Transverse colon (tissue), 4 donors: ENCODE measurements at regions not wholly inside any gene's neighbourhood (a gene's known extent, or its start where the extent isn't known, plus 50 kb on each side); places are given as distances from the start of the nearest gene placed in this dataset.

Experiments used
- DNase-seq: peaks from one replicate; pipeline ENCODE4 v3.0.0-alpha.2; 2019
- H3K27ac ChIP-seq, 4 donors: fragments of 200-600 bp; sonication (generic); 2 replicates each; pipeline ENCODE4 v1.5.1; 2016 to 2018; ENCODE audit warnings: inconsistent platforms in 4 of 4
- H3K27me3 ChIP-seq: fragments of 200-600 bp; sonication (generic); 2 replicates; pipeline ENCODE4 v1.5.1; 2017; ENCODE audit warnings: inconsistent platforms
- H3K36me3 ChIP-seq, 4 donors: fragments of 200-600 bp; sonication (generic); 2 replicates each; pipeline ENCODE4 v1.5.1; 2017 to 2019; ENCODE audit warnings: inconsistent platforms in 4 of 4
- H3K4me1 ChIP-seq, 4 donors: fragments of 200-600 bp; sonication (generic); 2 replicates each; pipeline ENCODE4 v1.5.1; 2017 to 2020; ENCODE audit warnings: inconsistent platforms in 4 of 4
- H3K4me3 ChIP-seq, 4 donors: fragments of 200-600 bp; sonication (generic); 1 replicate in 1 of 4; 2 replicates in 3 of 4; pipeline versions ENCODE4 v1.5.1 to v1.6.1; 2017 to 2019; ENCODE audit warnings: inconsistent platforms in 4 of 4
- H3K9me3 ChIP-seq, 2 donors: fragments of 200-600 bp; sonication (generic); 2 replicates each; pipeline ENCODE4 v1.5.1; 2017 to 2019; ENCODE audit warnings: inconsistent platforms in 2 of 2
- EP300 ChIP-seq: sonication (generic); formaldehyde crosslinking; IDR thresholded peaks from one replicate; pipeline ENCODE4 v1.6.1; 2017; ENCODE audit warnings: antibody characterized with exemption, low read depth
- POLR2A ChIP-seq: fragments of 450-650 bp; IDR thresholded peaks from one replicate; pipeline ENCODE4 v1.6.1; 2016; ENCODE audit warnings: antibody characterized with exemption, mild to moderate bottlenecking, moderate library complexity
- POLR2AphosphoS5 ChIP-seq, 3 donors: sonication (generic); formaldehyde crosslinking; IDR thresholded peaks; one replicate each; pipeline ENCODE4 v1.6.1; 2016; ENCODE audit warnings: antibody characterized with exemption in 3 of 3
- WGBS, 2 donors: methylation state at CpG; one replicate each; pipeline ENCODE4 v1.1.5; 2018; ENCODE audit warnings: low coverage in 1 of 2; 5-methylcytosine and 5-hydroxymethylcytosine counted together
- in situ Hi-C, 4 donors: fragments of 200-750 bp; cut with MboI; loops; one replicate each; pipeline versions ENCODE4 v1.15.0 to v1.15.1; 2017; ENCODE audit warnings: low sequenced_read_pairs in 3 of 4, low pct_ligation_motif_present in 1 of 4, low pct_unique_long_range_greater_than_20kb in 1 of 4
- intact Hi-C: fragments of 100-400 bp; cut with DNase I; formaldehyde crosslinking; loops from one replicate; pipeline ENCODE4 v1.15.1; 2023; ENCODE audit warnings: low total_unique reads
- TF ChIP-seq, protein P1 (sequence below), 5 experiments: fragments of 200-600 bp in 3 of 5; fragments of 450-650 bp in 2 of 5; sonication (generic) in 3 of 5; IDR thresholded peaks; 1 replicate in 2 of 5; 2 replicates in 3 of 5; pipeline ENCODE4 v1.5.1; 2016 to 2017; ENCODE audit warnings: antibody characterized with exemption in 5 of 5, inconsistent platforms in 3 of 5, mild to moderate bottlenecking in 2 of 5, moderate library complexity in 1 of 5

DNA sequence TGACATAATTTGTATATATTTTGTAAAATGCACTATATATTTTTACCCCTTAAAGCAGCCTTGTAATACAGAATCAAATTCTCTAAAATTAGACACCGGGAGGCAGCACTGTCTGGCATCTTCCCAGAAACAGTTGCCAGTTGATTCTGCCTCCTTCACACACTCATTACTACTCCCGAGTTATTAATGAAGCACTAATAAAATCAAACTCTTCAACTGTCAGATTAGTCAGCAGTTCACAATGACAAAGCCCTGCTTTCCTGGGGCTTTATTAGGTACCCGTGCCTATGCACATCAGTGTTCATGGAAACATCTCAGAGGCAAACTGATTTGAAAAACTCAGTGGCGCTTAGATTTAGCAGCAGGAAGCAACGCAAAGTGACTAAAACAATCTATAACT lies 103.5 kb upstream of the VEGFC start:
- Histone ChIP-seq H3K27ac (no peak overlapping the region), H3K4me1 (no peaks in the 10 kb centered on the region), H3K9me3 (no peaks in the 10 kb centered on the region), H3K4me3 (no peak overlapping the region), H3K36me3 (no peaks in the 10 kb centered on the region), H3K27me3 (no peaks in the 10 kb centered on the region)
- DNase-seq: no peak
- in situ Hi-C loops: no loop called here
- 62 to 93% methylated on average over 2 to 5 of the region's 5 CpGs for WGBS, 2 donors
- intact Hi-C loops: no loop called here
- no peak for TF ChIP-seq EP300
- TF ChIP-seq POLR2AphosphoS5 (IDR thresholded peaks at IDR 0.05): no peak
- no peak for TF ChIP-seq POLR2A
- TF ChIP-seq, protein P1, sequence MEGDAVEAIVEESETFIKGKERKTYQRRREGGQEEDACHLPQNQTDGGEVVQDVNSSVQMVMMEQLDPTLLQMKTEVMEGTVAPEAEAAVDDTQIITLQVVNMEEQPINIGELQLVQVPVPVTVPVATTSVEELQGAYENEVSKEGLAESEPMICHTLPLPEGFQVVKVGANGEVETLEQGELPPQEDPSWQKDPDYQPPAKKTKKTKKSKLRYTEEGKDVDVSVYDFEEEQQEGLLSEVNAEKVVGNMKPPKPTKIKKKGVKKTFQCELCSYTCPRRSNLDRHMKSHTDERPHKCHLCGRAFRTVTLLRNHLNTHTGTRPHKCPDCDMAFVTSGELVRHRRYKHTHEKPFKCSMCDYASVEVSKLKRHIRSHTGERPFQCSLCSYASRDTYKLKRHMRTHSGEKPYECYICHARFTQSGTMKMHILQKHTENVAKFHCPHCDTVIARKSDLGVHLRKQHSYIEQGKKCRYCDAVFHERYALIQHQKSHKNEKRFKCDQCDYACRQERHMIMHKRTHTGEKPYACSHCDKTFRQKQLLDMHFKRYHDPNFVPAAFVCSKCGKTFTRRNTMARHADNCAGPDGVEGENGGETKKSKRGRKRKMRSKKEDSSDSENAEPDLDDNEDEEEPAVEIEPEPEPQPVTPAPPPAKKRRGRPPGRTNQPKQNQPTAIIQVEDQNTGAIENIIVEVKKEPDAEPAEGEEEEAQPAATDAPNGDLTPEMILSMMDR (IDR thresholded peaks at IDR 0.05): no peak

DNA sequence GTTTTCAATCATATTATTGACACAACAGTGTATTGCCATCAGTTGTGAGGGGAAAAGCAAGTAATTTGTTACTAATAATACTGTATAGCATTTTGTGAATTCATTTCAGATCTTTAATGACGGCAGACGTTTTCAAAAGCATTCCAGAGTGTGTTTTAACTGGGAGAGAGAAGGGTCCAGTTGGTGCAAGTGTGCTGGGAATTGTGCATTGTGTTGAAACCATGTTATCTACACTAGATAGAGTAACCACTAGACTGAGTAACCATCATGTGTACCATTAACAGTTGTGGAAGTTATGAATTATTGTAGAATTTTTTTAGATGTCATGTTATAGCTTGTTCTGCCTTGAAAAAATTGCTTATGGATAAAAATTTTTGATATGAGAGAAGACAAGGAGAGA lies 104.5 kb upstream of the VEGFC start:
- no peak overlapping the region for H3K4me3 ChIP-seq
- no peak overlapping the region for H3K27ac ChIP-seq
- no peaks in the 10 kb centered on the region for H3K36me3 ChIP-seq
- no peaks in the 10 kb centered on the region for H3K9me3 ChIP-seq
- DNase-seq: no peak
- TF ChIP-seq EP300 (no peak), POLR2AphosphoS5 (IDR thresholded peaks at IDR 0.05) (no peak), POLR2A (no peak)
- TF ChIP-seq, protein P1 (IDR thresholded peaks at IDR 0.05): no peak
- H3K4me1 ChIP-seq: no peaks in the 10 kb centered on the region
- no peaks in the 10 kb centered on the region for H3K27me3 ChIP-seq
- in situ Hi-C loops: no loop called here
- intact Hi-C loops: no loop called here
- 5 to 9% methylated on average over 2 of the region's 2 CpGs for WGBS, 2 donors

DNA sequence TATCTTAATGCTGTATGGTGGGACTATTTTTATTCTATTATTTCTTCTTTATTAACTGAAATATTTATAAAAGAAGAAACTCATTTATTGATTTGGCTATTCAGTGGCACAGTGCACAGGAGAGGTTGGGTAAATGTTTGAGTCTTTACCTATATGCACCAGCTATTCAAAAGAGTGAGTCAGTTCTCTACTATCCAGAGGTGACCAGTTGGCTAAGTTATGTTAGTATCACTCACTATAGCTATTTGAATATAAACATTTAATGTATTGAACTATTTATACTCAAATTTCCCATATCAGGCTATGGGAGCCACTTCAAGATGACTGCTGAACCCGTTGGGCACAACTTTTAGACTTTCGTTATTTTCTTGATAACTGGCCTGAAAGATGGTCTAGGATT lies 106.1 kb upstream of the VEGFC start:
- H3K27me3 ChIP-seq: no peaks in the 10 kb centered on the region
- H3K4me3 ChIP-seq: no peak overlapping the region
- in situ Hi-C loops (no loop called here), intact Hi-C loops (no loop called here)
- WGBS, 2 donors: 66 to 68% methylated on average over 2 of the region's 2 CpGs
- no peak for TF ChIP-seq POLR2AphosphoS5 (IDR thresholded peaks at IDR 0.05)
- TF ChIP-seq POLR2A: no peak
- TF ChIP-seq, protein P1 (IDR thresholded peaks at IDR 0.05): no peak
- TF ChIP-seq EP300: no peak
- no peak overlapping the region for H3K27ac ChIP-seq
- no peak for DNase-seq
- H3K36me3 ChIP-seq: no peaks in the 10 kb centered on the region
- H3K9me3 ChIP-seq: no peaks in the 10 kb centered on the region
- no peaks in the 10 kb centered on the region for H3K4me1 ChIP-seq

DNA sequence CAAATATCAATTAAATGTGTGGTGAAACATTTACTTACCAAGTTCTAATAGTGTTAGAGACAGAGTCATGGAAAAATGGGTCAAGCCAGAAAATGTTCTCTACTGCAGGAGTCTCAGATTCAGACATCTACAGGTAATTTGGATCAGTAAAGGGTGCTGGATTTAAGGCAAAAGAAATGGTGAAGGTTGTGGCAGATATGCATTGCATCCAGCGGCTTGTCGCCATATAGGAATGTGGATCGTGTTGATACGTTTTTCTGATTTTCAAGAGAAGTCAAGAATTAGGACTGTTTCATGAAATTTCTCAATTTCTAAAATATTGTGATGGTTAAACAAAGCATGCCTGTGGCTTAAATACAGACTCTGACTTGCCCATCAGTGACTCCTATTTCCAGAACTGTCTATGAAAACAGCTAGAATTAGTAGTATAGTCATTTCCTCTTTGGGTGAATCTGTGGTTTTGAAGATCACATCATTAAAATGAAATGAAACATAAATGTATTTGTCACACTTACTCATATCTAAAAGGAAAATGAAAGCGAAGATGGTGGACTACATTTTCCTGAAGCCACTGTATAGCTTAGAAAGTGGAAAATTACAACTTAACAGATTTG lies 110.1 kb upstream of the VEGFC start:
- DNase-seq: no peak
- intact Hi-C loops (no loop called here), in situ Hi-C loops (no loop called here)
- no peaks in the 10 kb centered on the region for H3K36me3 ChIP-seq
- no peak overlapping the region for H3K4me3 ChIP-seq
- no peak overlapping the region for H3K27ac ChIP-seq
- TF ChIP-seq POLR2A: no peak
- no peak for TF ChIP-seq EP300
- TF ChIP-seq, protein P1 (IDR thresholded peaks at IDR 0.05): no peak
- no peak for TF ChIP-seq POLR2AphosphoS5 (IDR thresholded peaks at IDR 0.05)
- no peaks in the 10 kb centered on the region for H3K27me3 ChIP-seq
- WGBS, 2 donors: 61 to 62% methylated on average over 5 of the region's 5 CpGs
- no peaks in the 10 kb centered on the region for H3K4me1 ChIP-seq
- H3K9me3 ChIP-seq: no peaks in the 10 kb centered on the region
